Renal cortex interstitium (tissue), 11 donors: ENCODE measurements at regions not wholly inside any gene's neighbourhood (a gene's known extent, or its start where the extent isn't known, plus 50 kb on each side); places are given as distances from the start of the nearest gene placed in this dataset.
A peak's percentile ranks its signal among the peaks of the same experiment; 100 is the strongest.

Experiments
- DNase-seq, 11 donors: peaks; one replicate each; pipeline ENCODE4 v3.0.0-alpha.2; 2013; ENCODE audit warnings: low read depth in 9 of 11, low spot score in 4 of 11; ENCODE audit errors: extremely low read depth in 1 of 11

- no peak for DNase-seq
These were observed 146.3 kb upstream of the MAFB start for GRCh38 chr20:40835321-40835720.

- no peak for DNase-seq
These were observed 149.5 kb upstream of the MAFB start for GRCh38 chr20:40838509-40838908.

- DNase-seq, result no peak
These were observed 154.2 kb upstream of the MAFB start for GRCh38 chr20:40843251-40843650.

GRCh38 chr20:40844332-40844731 lies 155.3 kb upstream of the MAFB start:
- no peak for DNase-seq

- DNase-seq, result no peak
These were observed 159.1 kb upstream of the MAFB start for GRCh38 chr20:40848096-40848495.

GRCh38 chr20:40848526-40848925 lies 159.5 kb upstream of the MAFB start:
- peak in 7 of 11 donors; percentile 30 to 68 (median 57) for DNase-seq

- DNase-seq, result no peak
These were observed 160.4 kb upstream of the MAFB start for GRCh38 chr20:40849456-40849855.

- DNase-seq, result no peak
These were observed 162.0 kb upstream of the MAFB start for GRCh38 chr20:40851051-40851450.

- DNase-seq, result no peak
These were observed 166.2 kb upstream of the MAFB start for GRCh38 chr20:40855269-40855668.

GRCh38 chr20:40856653-40857052 lies 167.6 kb upstream of the MAFB start:
- no peak for DNase-seq

GRCh38 chr20:40860487-40860902 lies 168.1 kb upstream of the TOP1 start:
- DNase-seq, result no peak

GRCh38 chr20:40861427-40862008 lies 167.1 kb upstream of the TOP1 start:
- no peak for DNase-seq

- no peak for DNase-seq
These were observed 165.2 kb upstream of the TOP1 start for GRCh38 chr20:40863355-40863919.

GRCh38 chr20:40864470-40864869 lies 164.2 kb upstream of the TOP1 start:
- DNase-seq, result no peak

GRCh38 chr20:40865095-40865494 lies 163.5 kb upstream of the TOP1 start:
- no peak for DNase-seq

- no peak for DNase-seq
These were observed 162.6 kb upstream of the TOP1 start for GRCh38 chr20:40866056-40866455.

- DNase-seq, result peak in 6 of 11 donors; percentile 53 to 71 (median 60)
These were observed 159.9 kb upstream of the TOP1 start for GRCh38 chr20:40868551-40869217.

GRCh38 chr20:40869218-40870147 lies 159.1 kb upstream of the TOP1 start:
- DNase-seq, result peak in 4 of 11 donors; percentile 34 to 52 (median 38)
